Natural killer cell (primary cell): ENCODE measurements at regions not wholly inside any gene's neighbourhood (a gene's known extent, or its start where the extent isn't known, plus 50 kb on each side); places are given as distances from the start of the nearest gene placed in this dataset.

Experiments used
- ATAC-seq, 3 donors: fragments of 150-1000 bp in 2 of 3; fragments of 200-7000 bp in 1 of 3; cut with Tn5 transposase; 1 replicate in 1 of 3; 2 replicates in 2 of 3; pipeline ENCODE4 v1.10.0; 2021; ENCODE audit warnings: mild to moderate bottlenecking in 2 of 3, moderate library complexity in 2 of 3
- DNase-seq, 2 donors: peaks; one replicate each; pipeline versions ENCODE4 v3.0.0 to v3.0.0-alpha.2; 2013 to 2021; ENCODE audit warnings: mixed read lengths in 1 of 2
- H3K27ac ChIP-seq: one replicate; pipeline ENCODE4 v1.5.1; 2013; ENCODE audit warnings: mild to moderate bottlenecking, low read length
- H3K27me3 ChIP-seq: one replicate; pipeline ENCODE4 v1.6.1; 2013; ENCODE audit warnings: low read length; ENCODE audit not compliant: control insufficient read depth, insufficient read depth
- H3K36me3 ChIP-seq: one replicate; pipeline ENCODE4 v1.6.1; 2013; ENCODE audit warnings: low read length; ENCODE audit not compliant: control insufficient read depth, insufficient read depth
- H3K4me1 ChIP-seq: one replicate; pipeline ENCODE4 v1.6.1; 2013; ENCODE audit warnings: low read length; ENCODE audit not compliant: control insufficient read depth, insufficient read depth
- H3K4me3 ChIP-seq: one replicate; pipeline ENCODE4 v1.5.1; 2013; ENCODE audit warnings: low read length
- H3K9me3 ChIP-seq: one replicate; pipeline ENCODE4 v1.6.1; 2013; ENCODE audit warnings: low read length; ENCODE audit not compliant: control insufficient read depth, insufficient read depth
- H3K27ac Mint-ChIP-seq, 2 donors: one replicate each; pipeline ENCODE4 v1.8.0; 2022; ENCODE audit warnings: mild to moderate bottlenecking in 2 of 2, mixed read lengths in 2 of 2, moderate library complexity in 1 of 2
- H3K27me3 Mint-ChIP-seq, 2 donors: one replicate each; pipeline ENCODE4 v1.8.0; 2022; ENCODE audit warnings: low read depth in 2 of 2, mixed read lengths in 2 of 2
- H3K36me3 Mint-ChIP-seq: one replicate; pipeline ENCODE4 v1.8.0; 2022; ENCODE audit warnings: mixed read lengths
- H3K4me1 Mint-ChIP-seq, 2 donors: one replicate each; pipeline ENCODE4 v1.8.0; 2022; ENCODE audit warnings: mixed read lengths in 2 of 2
- H3K4me3 Mint-ChIP-seq: one replicate; pipeline ENCODE4 v1.8.0; 2022; ENCODE audit warnings: mild to moderate bottlenecking, moderate library complexity, mixed read lengths
- H3K9me3 Mint-ChIP-seq, 2 donors: one replicate each; pipeline ENCODE4 v1.8.0; 2022; ENCODE audit warnings: mixed read lengths in 2 of 2
- CTCF ChIP-seq: fragments of 200-600 bp; IDR thresholded peaks from one replicate; pipeline ENCODE4 v1.8.0; 2022; ENCODE audit warnings: antibody characterized with exemption
- WGBS: methylation state at CpG from one replicate; pipeline ENCODE4 v1.1.7; 2013; ENCODE audit warnings: missing lambda C conversion rate; ENCODE audit not compliant: insufficient coverage; 5-methylcytosine and 5-hydroxymethylcytosine counted together
- intact Hi-C: fragments of 100-400 bp; cut with micrococcal nuclease; formaldehyde crosslinking; loops from one replicate; pipeline ENCODE4 v1.14.2; 2022

GRCh38 chr3:168476360-168476980, 380.7 kb upstream of the GOLIM4 start:
- Mint-ChIP-seq H3K4me1 (no peaks in the 10 kb centered on the region), H3K4me3 (no peak overlapping the region), H3K27ac (no peak overlapping the region), H3K9me3 (no peaks in the 10 kb centered on the region), H3K27me3 (no peaks in the 10 kb centered on the region), H3K36me3 (no peaks in the 10 kb centered on the region)
- no peak overlapping the region for H3K4me3 ChIP-seq
- no peak overlapping the region for H3K27ac ChIP-seq
- H3K27me3 ChIP-seq: no peaks in the 10 kb centered on the region
- H3K36me3 ChIP-seq: no peaks in the 10 kb centered on the region
- intact Hi-C loops: no loop called here
- ATAC-seq (no peak), DNase-seq (no peak)
- WGBS: 82% methylated on average over 8 of the region's 11 CpGs
- no peaks in the 10 kb centered on the region for H3K9me3 ChIP-seq
- TF ChIP-seq CTCF: no peak
- H3K4me1 ChIP-seq: no peaks in the 10 kb centered on the region

GRCh38 chr3:168475704-168476103, 380.0 kb upstream of the GOLIM4 start:
- no peaks in the 10 kb centered on the region for H3K36me3 ChIP-seq
- H3K36me3 Mint-ChIP-seq: no peaks in the 10 kb centered on the region
- intact Hi-C loops: no loop called here
- TF ChIP-seq CTCF: no peak
- no peaks in the 10 kb centered on the region for H3K4me1 Mint-ChIP-seq
- no peak overlapping the region for H3K4me3 Mint-ChIP-seq
- H3K27me3 Mint-ChIP-seq: no peaks in the 10 kb centered on the region
- ATAC-seq (no peak), DNase-seq (no peak)
- H3K9me3 ChIP-seq: no peaks in the 10 kb centered on the region
- H3K27me3 ChIP-seq: no peaks in the 10 kb centered on the region
- H3K4me3 ChIP-seq: no peak overlapping the region
- H3K27ac Mint-ChIP-seq: no peak overlapping the region
- no CpG with 5 or more reads among the region's 1 CpG for WGBS
- no peaks in the 10 kb centered on the region for H3K4me1 ChIP-seq
- H3K9me3 Mint-ChIP-seq: no peaks in the 10 kb centered on the region
- no peak overlapping the region for H3K27ac ChIP-seq

GRCh38 chr3:168473334-168473890, 377.7 kb upstream of the GOLIM4 start:
- ATAC-seq: no peak
- WGBS: 80% methylated on average over 4 of the region's 4 CpGs
- no peak overlapping the region for H3K4me3 Mint-ChIP-seq
- no peaks in the 10 kb centered on the region for H3K4me1 Mint-ChIP-seq
- Histone ChIP-seq H3K9me3 (no peaks in the 10 kb centered on the region), H3K36me3 (no peaks in the 10 kb centered on the region), H3K27me3 (no peaks in the 10 kb centered on the region), H3K4me3 (no peak overlapping the region), H3K27ac (no peak overlapping the region), H3K4me1 (no peaks in the 10 kb centered on the region)
- no peak overlapping the region for H3K27ac Mint-ChIP-seq
- TF ChIP-seq CTCF: no peak
- no peaks in the 10 kb centered on the region for H3K36me3 Mint-ChIP-seq
- no peaks in the 10 kb centered on the region for H3K9me3 Mint-ChIP-seq
- no peak for DNase-seq
- H3K27me3 Mint-ChIP-seq: no peaks in the 10 kb centered on the region
- intact Hi-C loops: no loop called here

GRCh38 chr3:168472783-168473182, 377.1 kb upstream of the GOLIM4 start:
- Histone ChIP-seq H3K9me3 (no peaks in the 10 kb centered on the region), H3K4me3 (no peak overlapping the region), H3K36me3 (no peaks in the 10 kb centered on the region), H3K27ac (no peak overlapping the region), H3K4me1 (no peaks in the 10 kb centered on the region), H3K27me3 (no peaks in the 10 kb centered on the region)
- ATAC-seq (no peak), DNase-seq (no peak)
- TF ChIP-seq CTCF: no peak
- no peaks in the 10 kb centered on the region for H3K4me1 Mint-ChIP-seq
- H3K4me3 Mint-ChIP-seq: no peak overlapping the region
- no peaks in the 10 kb centered on the region for H3K9me3 Mint-ChIP-seq
- no peaks in the 10 kb centered on the region for H3K36me3 Mint-ChIP-seq
- no peak overlapping the region for H3K27ac Mint-ChIP-seq
- H3K27me3 Mint-ChIP-seq: no peaks in the 10 kb centered on the region
- intact Hi-C loops: no loop called here
